Lower leg skin (tissue), 3 donors: ENCODE measurements at regions not wholly inside any gene's neighbourhood (a gene's known extent, or its start where the extent isn't known, plus 50 kb on each side); places are given as distances from the start of the nearest gene placed in this dataset.

ENCODE experiments used
- CTCF ChIP-seq, 3 donors: fragments of 450-650 bp; IDR thresholded peaks; one replicate each; pipeline ENCODE4 v1.5.1; 2016; ENCODE audit warnings: antibody characterized with exemption in 3 of 3, mild to moderate bottlenecking in 3 of 3, moderate library complexity in 2 of 3
- POLR2A ChIP-seq, 2 donors: fragments of 450-650 bp; IDR thresholded peaks; one replicate each; pipeline ENCODE4 v1.6.1; 2016 to 2017; ENCODE audit warnings: antibody characterized with exemption in 2 of 2, mild to moderate bottlenecking in 1 of 2, moderate library complexity in 1 of 2

DNA sequence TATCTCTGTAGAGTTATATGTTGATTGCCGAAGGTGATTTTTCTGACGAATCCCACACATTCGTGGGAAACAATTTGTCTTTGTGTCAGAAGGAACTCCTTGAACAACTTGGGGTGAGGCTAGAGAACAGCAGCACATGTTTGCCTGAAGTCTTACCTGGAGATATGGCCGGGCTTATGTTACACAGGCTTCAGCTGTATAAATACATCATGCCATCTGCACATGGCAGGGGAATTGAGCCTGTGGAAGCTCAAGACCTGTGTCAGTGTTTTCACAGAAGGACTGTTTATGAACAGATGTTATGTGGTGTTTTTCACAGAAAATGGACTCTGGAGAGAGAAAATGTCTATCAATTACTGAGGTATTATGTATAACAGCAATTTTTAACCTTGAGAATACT lies 203.6 kb upstream of the MDFIC2 start:
- TF ChIP-seq CTCF (IDR thresholded peaks at IDR 0.05) (no peak), POLR2A (IDR thresholded peaks at IDR 0.05) (no peak)
